ENCODE measurements at regions not wholly inside any gene's neighbourhood (a gene's known extent, or its start where the extent isn't known, plus 50 kb on each side); places are given as distances from the start of the nearest gene placed in this dataset.

GRCh38 chr2:186347472-186347871 lies 138.6 kb upstream of the ZC3H15 start:
- TF ChIP-seq SNRNP70 (optimal IDR thresholded peaks at IDR 0.05; ENCODE audit: low read depth, low read length) (no peak), GTF2E2 (tag; IDR thresholded peaks at IDR 0.05) (no peak), PHB (CRISPR knock-in tag; IDR thresholded peaks at IDR 0.05) (no peak), CHD4 (IDR thresholded peaks at IDR 0.05; ENCODE audit: insufficient read depth, insufficient replicate concordance, low read depth, low read length, poor library complexity, severe bottlenecking) (no peak), ZKSCAN8 (CRISPR knock-in tag; IDR thresholded peaks at IDR 0.05) (no peak), ZNF316 (IDR thresholded peaks at IDR 0.05) (peak; percentile 45; the same call in 1 of the 2 replicates)
- TF ChIP-seq, protein P1, sequence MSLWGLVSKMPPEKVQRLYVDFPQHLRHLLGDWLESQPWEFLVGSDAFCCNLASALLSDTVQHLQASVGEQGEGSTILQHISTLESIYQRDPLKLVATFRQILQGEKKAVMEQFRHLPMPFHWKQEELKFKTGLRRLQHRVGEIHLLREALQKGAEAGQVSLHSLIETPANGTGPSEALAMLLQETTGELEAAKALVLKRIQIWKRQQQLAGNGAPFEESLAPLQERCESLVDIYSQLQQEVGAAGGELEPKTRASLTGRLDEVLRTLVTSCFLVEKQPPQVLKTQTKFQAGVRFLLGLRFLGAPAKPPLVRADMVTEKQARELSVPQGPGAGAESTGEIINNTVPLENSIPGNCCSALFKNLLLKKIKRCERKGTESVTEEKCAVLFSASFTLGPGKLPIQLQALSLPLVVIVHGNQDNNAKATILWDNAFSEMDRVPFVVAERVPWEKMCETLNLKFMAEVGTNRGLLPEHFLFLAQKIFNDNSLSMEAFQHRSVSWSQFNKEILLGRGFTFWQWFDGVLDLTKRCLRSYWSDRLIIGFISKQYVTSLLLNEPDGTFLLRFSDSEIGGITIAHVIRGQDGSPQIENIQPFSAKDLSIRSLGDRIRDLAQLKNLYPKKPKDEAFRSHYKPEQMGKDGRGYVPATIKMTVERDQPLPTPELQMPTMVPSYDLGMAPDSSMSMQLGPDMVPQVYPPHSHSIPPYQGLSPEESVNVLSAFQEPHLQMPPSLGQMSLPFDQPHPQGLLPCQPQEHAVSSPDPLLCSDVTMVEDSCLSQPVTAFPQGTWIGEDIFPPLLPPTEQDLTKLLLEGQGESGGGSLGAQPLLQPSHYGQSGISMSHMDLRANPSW (CRISPR knock-in tag; IDR thresholded peaks at IDR 0.05), result no peak
- H3K9me3 ChIP-seq (replicated peaks; ENCODE audit: control insufficient read depth, insufficient read depth, low read depth, low read length), result no peaks in the 10 kb centered on the region; the same call in none of the 2 replicates
- H3K27ac ChIP-seq (ENCODE audit: extremely low read depth, low read depth, low read length), result no peak overlapping the region
- no peak overlapping the region for H3K9ac ChIP-seq (ENCODE audit: insufficient read depth in 1 of 2, low read depth in 2 of 2, low read length in 2 of 2)
- no peak overlapping the region for H2AFZ ChIP-seq (ENCODE audit: low read depth, low read length)
- ATAC-seq (no peak), FAIRE-seq (no peak), DNase-seq (ENCODE audit: extremely low read depth in 1 of 4, low spot score in 3 of 4) (no peak)
- H3K79me2 ChIP-seq (ENCODE audit: control insufficient read depth, insufficient read depth, low read length), result no peaks in the 10 kb centered on the region
- no TSS peak for BruUV-seq (replicated peaks)
- no peak overlapping the region for H3K4me3 ChIP-seq
- no peaks in the 10 kb centered on the region for H4K20me1 ChIP-seq (replicated peaks; ENCODE audit: control insufficient read depth, insufficient read depth, low read length)
- H3K27me3 ChIP-seq (ENCODE audit: control insufficient read depth in 2 of 2, insufficient read depth in 2 of 2, low read length in 2 of 2), result no peaks in the 10 kb centered on the region
- in situ Hi-C loops (cut with MboI), result no loop called here
- ChIA-PET POLR2A (no interaction called here), CTCF (ENCODE audit: low intra/inter-chr PET ratio) (no interaction called here)
- H3K9me1 ChIP-seq (ENCODE audit: control insufficient read depth, insufficient read depth, low read length), result no peaks in the 10 kb centered on the region
- intact Hi-C loops (cut with micrococcal nuclease), result no loop called here
- H3K36me3 ChIP-seq (ENCODE audit: control insufficient read depth, insufficient read depth, low read length), result no peaks in the 10 kb centered on the region
- no peak overlapping the region for H3K4me2 ChIP-seq (ENCODE audit: insufficient read depth, low read length)
- no peaks in the 10 kb centered on the region for H3K4me1 ChIP-seq (replicated peaks in 1 of 2; ENCODE audit: control insufficient read depth in 2 of 2, insufficient read depth in 2 of 2, low read length in 2 of 2)
